Frontal cortex (tissue), 3 donors: ENCODE measurements at regions not wholly inside any gene's neighbourhood (a gene's known extent, or its start where the extent isn't known, plus 50 kb on each side); places are given as distances from the start of the nearest gene placed in this dataset.
"Not testable (repeated sequence)": the region's sequence is repeated elsewhere in the genome, so short reads cannot be mapped to it uniquely, and the experiment has no call there.

Experiments
- DNase-seq, 2 donors: peaks; one replicate each; pipeline ENCODE4 v3.0.0; 2012; ENCODE audit warnings: low spot score in 2 of 2
- FAIRE-seq: peaks from 2 replicates; lab custom pipeline; 2012; peaks lifted over from hg19 to GRCh38; lab: Jason Lieb, UNC
- donor health status: control.
- donor health status: control.
- donor health status: control.

DNA sequence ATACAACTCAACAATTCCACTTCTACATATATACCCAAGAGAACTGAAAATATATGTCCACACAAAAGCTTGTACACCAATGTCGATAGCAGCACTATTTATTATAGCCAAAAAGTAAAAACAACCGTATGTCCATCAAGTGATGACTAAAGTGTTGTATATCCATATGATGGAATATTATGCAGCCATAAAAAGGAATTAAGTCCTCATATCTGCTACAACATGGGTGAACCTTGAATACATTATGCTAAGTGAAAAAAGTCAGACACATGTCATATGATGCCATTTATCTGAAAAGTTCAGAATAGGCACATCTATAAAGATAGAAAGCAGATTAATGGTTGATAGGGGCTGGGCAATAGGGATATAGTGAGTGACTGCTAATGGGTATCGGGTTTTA lies 204.5 kb downstream of the KCNRG start:
- FAIRE-seq = no peak
- DNase-seq = no peak

GRCh38 chr13:50220938-50221337 lies 205.7 kb downstream of the KCNRG start:
- DNase-seq (no peak), FAIRE-seq (no peak)

- DNase-seq (no peak), FAIRE-seq (no peak)
These were observed 207.5 kb downstream of the KCNRG start for GRCh38 chr13:50222569-50223332.

GRCh38 chr13:50224534-50224933 lies 209.3 kb downstream of the KCNRG start:
- FAIRE-seq (no peak), DNase-seq (no peak)

- no peak for FAIRE-seq
These were observed 210.2 kb downstream of the KCNRG start for GRCh38 chr13:50225193-50226155.

DNA sequence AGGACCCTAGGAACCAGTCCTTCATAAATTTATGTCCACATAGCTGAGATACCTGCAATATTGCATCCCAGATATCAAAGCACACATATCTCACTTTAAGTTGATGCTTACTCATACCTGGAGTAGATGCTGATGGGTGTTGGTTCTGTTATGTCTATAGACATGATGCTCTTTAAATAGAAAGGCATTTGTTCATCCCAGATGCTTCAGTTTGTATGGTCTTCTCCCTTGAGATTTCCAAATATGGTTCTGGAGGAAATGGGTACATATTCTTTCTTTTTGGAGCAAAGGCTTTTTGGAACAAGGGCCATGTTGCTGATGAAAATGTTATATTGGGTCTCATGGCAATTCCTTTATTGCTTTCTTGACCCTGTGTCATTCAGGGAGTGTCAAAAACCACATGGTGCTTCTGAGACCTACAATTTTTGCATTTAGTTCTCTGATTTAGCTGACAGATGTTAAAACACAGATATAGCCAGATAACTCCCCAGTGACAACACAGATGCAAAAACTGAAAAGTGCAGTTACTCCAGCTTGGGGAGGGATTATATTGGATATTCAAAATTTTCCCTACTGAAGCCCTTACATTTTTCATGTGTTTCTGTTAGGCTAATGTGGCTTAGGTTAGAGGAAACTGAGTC lies 211.4 kb downstream of the KCNRG start:
- FAIRE-seq (no peak), DNase-seq (no peak)

More at GRCh38 chr13:50225193-50226155, 210.2 kb downstream of the KCNRG start:
- no peak for DNase-seq

DNA sequence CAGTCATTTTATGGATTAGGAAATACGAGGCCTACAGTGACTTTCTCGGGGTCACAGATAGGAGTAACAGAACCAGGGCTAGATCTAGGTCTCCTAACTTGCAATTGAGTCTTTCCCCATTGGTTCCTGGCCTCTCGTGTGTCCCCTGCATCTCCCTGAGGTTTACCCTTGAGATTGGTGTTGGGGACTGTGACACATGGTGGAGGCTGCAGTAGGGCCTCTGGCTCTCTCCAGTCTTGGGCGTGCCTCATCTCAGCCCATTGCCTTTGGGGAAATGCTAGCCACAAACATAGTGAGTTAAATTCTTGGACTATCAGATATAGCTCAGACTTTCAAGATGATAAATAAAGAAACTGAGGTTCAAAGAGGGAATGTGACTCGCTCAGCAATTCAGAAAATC lies 212.1 kb downstream of the KCNRG start:
- no peak for FAIRE-seq

DNA sequence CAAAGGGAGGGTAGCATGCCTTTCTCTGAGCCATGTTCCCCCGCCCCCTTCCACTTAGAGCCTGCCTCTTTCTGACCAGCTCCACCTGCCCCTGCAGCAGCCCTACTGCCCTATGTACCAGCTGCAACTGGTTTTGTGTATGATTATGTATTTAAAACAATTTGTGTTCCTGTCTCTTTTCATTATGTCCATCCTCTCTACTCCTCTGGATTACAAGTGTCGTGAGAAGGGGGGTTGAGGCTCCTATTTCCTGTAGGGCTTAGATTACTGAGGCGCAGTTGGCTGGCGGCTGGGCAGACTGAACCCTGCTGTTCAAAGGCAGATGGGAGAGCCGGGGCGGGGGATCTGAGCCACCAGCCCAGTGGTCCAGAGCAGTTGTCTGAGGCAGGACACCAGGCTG lies 213.3 kb downstream of the KCNRG start:
- FAIRE-seq = no peak
- no peak for DNase-seq

More for the DNA sequence above, 212.1 kb downstream of the KCNRG start:
- no peak for DNase-seq

GRCh38 chr13:50229960-50230661 lies 214.9 kb downstream of the KCNRG start:
- FAIRE-seq = no peak
- DNase-seq = no peak

- FAIRE-seq (no peak), DNase-seq (no peak)
These were observed 215.4 kb downstream of the KCNRG start for GRCh38 chr13:50230662-50230978.

DNA sequence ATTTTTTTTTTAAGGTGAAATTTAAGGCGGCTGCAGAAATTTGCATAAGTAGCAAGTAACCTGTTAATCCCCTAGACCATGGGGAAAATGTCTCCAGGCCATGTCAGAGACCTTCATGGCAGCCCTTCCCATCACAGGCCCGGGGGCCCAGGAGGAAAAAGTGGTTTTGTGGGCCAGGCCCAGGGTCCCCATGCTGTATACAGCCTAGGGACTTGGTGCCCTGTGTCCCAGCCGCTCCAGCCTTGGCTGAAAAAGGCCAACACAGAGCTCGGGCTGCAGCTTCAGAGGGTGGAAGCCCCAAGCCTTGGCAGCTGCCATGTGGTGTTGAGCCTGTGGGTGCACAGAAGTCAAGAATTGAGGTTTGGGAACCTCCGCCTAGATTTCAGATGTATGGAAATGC lies 218.3 kb downstream of the KCNRG start:
- FAIRE-seq, DNase-seq: not testable (repeated sequence)

GRCh38 chr13:50235604-50236342 lies 220.5 kb downstream of the KCNRG start:
- FAIRE-seq (no peak), DNase-seq (no peak)

DNA sequence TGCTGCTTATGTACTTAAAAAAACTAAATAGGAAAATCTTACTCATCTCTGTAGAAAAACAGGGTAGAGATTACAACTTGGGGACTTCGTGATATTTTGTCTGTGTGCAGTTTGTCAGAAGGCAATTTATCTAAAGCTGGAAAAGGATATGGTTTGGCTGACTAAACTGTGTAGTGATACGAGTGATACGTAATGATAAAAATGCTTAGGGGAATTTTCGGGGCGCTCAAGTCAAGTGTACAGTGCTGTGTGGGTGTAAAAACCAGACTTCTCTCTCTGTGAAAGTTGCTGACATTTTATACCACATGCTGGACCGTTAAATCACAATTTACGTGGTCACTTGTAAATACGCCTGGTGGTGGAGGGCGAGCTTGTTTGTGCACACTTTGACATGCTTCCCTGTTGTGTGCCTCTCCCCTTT lies 221.7 kb downstream of the KCNRG start:
- DNase-seq = no peak
- no peak for FAIRE-seq

GRCh38 chr13:50238922-50239321 lies 223.7 kb downstream of the KCNRG start:
- FAIRE-seq (no peak), DNase-seq (no peak)

GRCh38 chr13:50241479-50241878 lies 226.2 kb downstream of the KCNRG start:
- FAIRE-seq = no peak

DNA sequence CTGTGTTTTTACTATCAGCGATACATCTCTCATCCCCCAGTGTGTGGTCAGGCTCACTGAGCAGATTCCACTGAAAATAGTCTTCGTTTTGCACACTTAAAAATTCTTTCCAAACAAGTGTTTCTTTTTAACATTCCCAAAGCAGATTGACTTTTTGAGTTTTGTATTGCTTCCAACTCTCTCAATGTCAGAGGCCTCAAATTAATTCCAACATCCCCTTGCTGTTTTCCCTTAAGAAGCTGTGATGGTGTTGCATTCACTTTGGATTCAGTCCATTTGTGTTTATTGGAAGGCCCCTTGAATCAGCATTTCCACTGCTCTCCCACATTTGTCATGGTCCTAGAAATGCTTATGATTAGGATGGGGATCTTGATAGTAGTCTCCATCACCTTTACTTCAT lies 228.7 kb downstream of the KCNRG start:
- no peak for DNase-seq

More at GRCh38 chr13:50241479-50241878, 226.2 kb downstream of the KCNRG start:
- DNase-seq = no peak

DNA sequence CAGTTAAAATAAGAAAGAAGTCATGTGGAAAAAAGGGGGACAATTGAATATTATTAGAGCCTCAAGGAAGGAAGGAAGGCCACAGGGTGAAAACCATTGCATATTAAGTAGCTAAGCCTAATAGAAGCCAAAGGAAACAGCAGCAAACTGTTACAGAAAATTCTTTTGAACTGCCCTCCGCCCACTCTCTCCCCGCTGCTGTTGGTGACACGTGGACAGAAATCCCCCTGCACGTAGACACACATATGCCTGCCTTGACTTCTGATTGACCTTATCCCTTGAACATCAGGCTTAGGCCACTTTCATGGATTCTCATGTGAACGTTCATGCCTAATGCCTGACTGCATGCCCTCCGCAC lies 229.1 kb downstream of the KCNRG start:
- no peak for DNase-seq
- no peak for FAIRE-seq

More for the DNA sequence above, 228.7 kb downstream of the KCNRG start:
- FAIRE-seq = no peak

GRCh38 chr13:50244713-50245574 lies 229.7 kb downstream of the KCNRG start:
- DNase-seq (no peak), FAIRE-seq (no peak)
